Peyer's patch (tissue), 4 donors: ENCODE measurements at regions not wholly inside any gene's neighbourhood (a gene's known extent, or its start where the extent isn't known, plus 50 kb on each side); places are given as distances from the start of the nearest gene placed in this dataset.

Source experiments
- CTCF ChIP-seq, 6 experiments: fragments of 450-650 bp in 4 of 6; fragments of 200-600 bp in 2 of 6; sonication (generic) in 1 of 6; IDR thresholded peaks; one replicate each; pipeline ENCODE4 v1.5.1; 2017 to 2019; ENCODE audit warnings: antibody characterized with exemption in 6 of 6, mild to moderate bottlenecking in 3 of 6, moderate library complexity in 1 of 6
- POLR2A ChIP-seq, 2 donors: fragments of 450-650 bp; IDR thresholded peaks; one replicate each; pipeline ENCODE4 v1.5.1; 2017; ENCODE audit warnings: antibody characterized with exemption in 2 of 2, mild to moderate bottlenecking in 2 of 2, moderate library complexity in 2 of 2

- TF ChIP-seq CTCF (IDR thresholded peaks at IDR 0.05) (no peak), POLR2A (IDR thresholded peaks at IDR 0.05) (no peak)
These were observed 57.1 kb upstream of the PAX3 start for GRCh38 chr2:222355860-222356259.
